OCI-LY1 (cell line): ENCODE measurements at regions not wholly inside any gene's neighbourhood (a gene's known extent, or its start where the extent isn't known, plus 50 kb on each side); places are given as distances from the start of the nearest gene placed in this dataset.

ENCODE experiments used
- H2AFZ ChIP-seq: fragments of 200-600 bp; sonication (generic), shearing (Covaris generic); 2 replicates; pipeline ENCODE4 v1.6.0; 2014; ENCODE audit warnings: antibody characterized with exemption, mild to moderate bottlenecking, low read length
- H3F3A ChIP-seq: fragments of 200-600 bp; sonication (generic), shearing (Covaris generic); 2 replicates; pipeline ENCODE4 v1.6.0; 2014; ENCODE audit warnings: mild to moderate bottlenecking, antibody characterized with exemption, low read length, moderate library complexity; ENCODE audit not compliant: insufficient read depth
- H3K27ac ChIP-seq: fragments of 200-600 bp; sonication (generic); 2 replicates; pipeline ENCODE4 v1.5.1; 2014; ENCODE audit warnings: low read length, mixed run types, mild to moderate bottlenecking, low read depth; ENCODE audit not compliant: poor library complexity, severe bottlenecking
- H3K27me3 ChIP-seq: fragments of 200-600 bp; sonication (generic); 2 replicates; pipeline ENCODE4 v1.6.0; 2014; ENCODE audit warnings: antibody characterized with exemption, mild to moderate bottlenecking, low read length, moderate library complexity; ENCODE audit not compliant: insufficient read depth
- H3K36me3 ChIP-seq: fragments of 200-600 bp; sonication (generic); 2 replicates; pipeline ENCODE4 v1.6.1; 2014; ENCODE audit warnings: mild to moderate bottlenecking, antibody characterized with exemption, low read length, moderate library complexity, mixed read lengths; ENCODE audit not compliant: insufficient read depth
- H3K4me1 ChIP-seq: fragments of 200-600 bp; sonication (generic); 2 replicates; pipeline ENCODE4 v1.5.1; 2014; ENCODE audit warnings: mild to moderate bottlenecking, low read length, moderate library complexity; ENCODE audit not compliant: insufficient read depth, severe bottlenecking
- H3K4me2 ChIP-seq: fragments of 200-600 bp; sonication (generic), shearing (Covaris generic); 2 replicates; pipeline ENCODE4 v1.6.1; 2014; ENCODE audit warnings: low read length
- H3K4me3 ChIP-seq: fragments of 200-600 bp; sonication (generic); 2 replicates; pipeline ENCODE4 v1.5.1; 2014; ENCODE audit warnings: low read length, low read depth, mild to moderate bottlenecking, mixed read lengths; ENCODE audit not compliant: poor library complexity, severe bottlenecking
- H3K79me2 ChIP-seq: fragments of 200-600 bp; shearing (Covaris generic); 2 replicates; pipeline ENCODE4 v1.6.1; 2016; ENCODE audit warnings: mixed run types, low read length, mixed read lengths; ENCODE audit not compliant: insufficient read depth
- H3K9ac ChIP-seq: fragments of 200-600 bp; sonication (generic), shearing (Covaris generic); 2 replicates; pipeline ENCODE4 v1.6.1; 2014; ENCODE audit warnings: mild to moderate bottlenecking, low read length, mixed read lengths
- H3K9me2 ChIP-seq: fragments of 200-600 bp; sonication (generic), shearing (Covaris generic); 2 replicates; pipeline ENCODE4 v1.6.1; 2014; ENCODE audit warnings: low read depth, mild to moderate bottlenecking, low read length, mixed read lengths
- H3K9me3 ChIP-seq: fragments of 200-600 bp; shearing (Covaris generic); 2 replicates; pipeline ENCODE4 v1.6.1; 2014; ENCODE audit warnings: low read length, mixed read lengths
- H4K20me1 ChIP-seq: fragments of 200-600 bp; sonication (generic), shearing (Covaris generic); 2 replicates; pipeline ENCODE4 v1.6.0; 2016; ENCODE audit warnings: mild to moderate bottlenecking, low read length; ENCODE audit not compliant: insufficient read depth
- CTCF ChIP-seq: fragments of 200-600 bp; sonication (generic), shearing (Covaris generic); IDR thresholded peaks from 2 replicates; pipeline ENCODE4 v1.5.1; 2017; ENCODE audit warnings: mild to moderate bottlenecking, antibody characterized with exemption, low read length, moderate library complexity, mixed read lengths
- EZH2 ChIP-seq: fragments of 200-600 bp; sonication (generic), shearing (Covaris generic); IDR thresholded peaks from 2 replicates; pipeline ENCODE4 v1.8.0; 2017; ENCODE audit warnings: borderline replicate concordance, mixed run types, mild to moderate bottlenecking, antibody characterized with exemption, low read length, moderate library complexity, mixed read lengths

GRCh38 chr15:62805502-62805901, 237.0 kb upstream of the TPM1 start:
- Histone ChIP-seq H3K27me3 (no peaks in the 10 kb centered on the region), H4K20me1 (no peaks in the 10 kb centered on the region), H3K4me1 (no peaks in the 10 kb centered on the region), H2AFZ (no peak overlapping the region), H3K4me2 (no peak overlapping the region), H3K9me2 (no peaks in the 10 kb centered on the region), H3K27ac (no peak overlapping the region), H3K9me3 (no peaks in the 10 kb centered on the region), H3K36me3 (no peaks in the 10 kb centered on the region), H3K9ac (no peak overlapping the region), H3F3A (no peaks in the 10 kb centered on the region), H3K4me3 (no peak overlapping the region), H3K79me2 (no peaks in the 10 kb centered on the region)
- TF ChIP-seq EZH2: no peak
- TF ChIP-seq CTCF: no peak

- TF ChIP-seq EZH2 (no peak), CTCF (no peak)
- Histone ChIP-seq H4K20me1 (no peaks in the 10 kb centered on the region), H2AFZ (no peak overlapping the region)
Observed at GRCh38 chr15:62807539-62808130, 234.9 kb upstream of the TPM1 start.

GRCh38 chr15:62809115-62809967, 233.2 kb upstream of the TPM1 start:
- Histone ChIP-seq H3K4me2 (no peak overlapping the region), H4K20me1 (no peaks in the 10 kb centered on the region)

More at GRCh38 chr15:62807539-62808130, 234.9 kb upstream of the TPM1 start:
- Histone ChIP-seq H3K4me1 (no peaks in the 10 kb centered on the region), H3F3A (no peaks in the 10 kb centered on the region), H3K4me2 (no peak overlapping the region), H3K27me3 (no peaks in the 10 kb centered on the region), H3K27ac (no peak overlapping the region), H3K79me2 (no peaks in the 10 kb centered on the region), H3K36me3 (no peaks in the 10 kb centered on the region), H3K9me2 (no peaks in the 10 kb centered on the region), H3K4me3 (no peak overlapping the region), H3K9ac (no peak overlapping the region), H3K9me3 (no peaks in the 10 kb centered on the region)

More at GRCh38 chr15:62809115-62809967, 233.2 kb upstream of the TPM1 start:
- no peaks in the 10 kb centered on the region for H3K9me2 ChIP-seq
- no peaks in the 10 kb centered on the region for H3K4me1 ChIP-seq
- H3F3A ChIP-seq: no peaks in the 10 kb centered on the region
- H2AFZ ChIP-seq: no peak overlapping the region
- H3K4me3 ChIP-seq: no peak overlapping the region
- H3K79me2 ChIP-seq: no peaks in the 10 kb centered on the region
- TF ChIP-seq CTCF: no peak
- no peak for TF ChIP-seq EZH2
- H3K36me3 ChIP-seq: no peaks in the 10 kb centered on the region
- no peak overlapping the region for H3K9ac ChIP-seq
- no peaks in the 10 kb centered on the region for H3K9me3 ChIP-seq
- H3K27ac ChIP-seq: no peak overlapping the region
- no peaks in the 10 kb centered on the region for H3K27me3 ChIP-seq
